Activated T-helper 2 cell treated with anti-CD3 and anti-CD28 coated beads, Interferon-gamma antibody, Interleukin-2, Interleukin-4, amounts not matched to agents 10 μg/mL and 5 μg/mL and 100 μg/mL, durations not matched to agents 14 hours and 24 hours and 36 hours (primary cell): ENCODE measurements at regions not wholly inside any gene's neighbourhood (a gene's known extent, or its start where the extent isn't known, plus 50 kb on each side); places are given as distances from the start of the nearest gene placed in this dataset.

Experiments used
- DNase-seq: peaks from one replicate; pipeline ENCODE4 v3.0.0; 2021; ENCODE audit warnings: low spot score
- H3K27ac Mint-ChIP-seq: one replicate; pipeline ENCODE4 v1.8.0; 2021; ENCODE audit warnings: mixed read lengths
- H3K27me3 Mint-ChIP-seq: one replicate; pipeline ENCODE4 v1.8.0; 2021; ENCODE audit warnings: low read depth, mixed read lengths
- H3K36me3 Mint-ChIP-seq: one replicate; pipeline ENCODE4 v1.8.0; 2021; ENCODE audit warnings: low read depth, mixed read lengths
- H3K4me1 Mint-ChIP-seq: one replicate; pipeline ENCODE4 v1.8.0; 2021; ENCODE audit warnings: low read depth, mixed read lengths
- H3K4me3 Mint-ChIP-seq: one replicate; pipeline ENCODE4 v1.8.0; 2021; ENCODE audit warnings: low read depth, mild to moderate bottlenecking, moderate library complexity, mixed read lengths
- H3K9me3 Mint-ChIP-seq: one replicate; pipeline ENCODE4 v1.8.0; 2021; ENCODE audit warnings: mixed read lengths
- intact Hi-C: fragments of 100-400 bp; cut with micrococcal nuclease; formaldehyde crosslinking; loops from one replicate; pipeline ENCODE4 v1.15.1; 2023

DNA sequence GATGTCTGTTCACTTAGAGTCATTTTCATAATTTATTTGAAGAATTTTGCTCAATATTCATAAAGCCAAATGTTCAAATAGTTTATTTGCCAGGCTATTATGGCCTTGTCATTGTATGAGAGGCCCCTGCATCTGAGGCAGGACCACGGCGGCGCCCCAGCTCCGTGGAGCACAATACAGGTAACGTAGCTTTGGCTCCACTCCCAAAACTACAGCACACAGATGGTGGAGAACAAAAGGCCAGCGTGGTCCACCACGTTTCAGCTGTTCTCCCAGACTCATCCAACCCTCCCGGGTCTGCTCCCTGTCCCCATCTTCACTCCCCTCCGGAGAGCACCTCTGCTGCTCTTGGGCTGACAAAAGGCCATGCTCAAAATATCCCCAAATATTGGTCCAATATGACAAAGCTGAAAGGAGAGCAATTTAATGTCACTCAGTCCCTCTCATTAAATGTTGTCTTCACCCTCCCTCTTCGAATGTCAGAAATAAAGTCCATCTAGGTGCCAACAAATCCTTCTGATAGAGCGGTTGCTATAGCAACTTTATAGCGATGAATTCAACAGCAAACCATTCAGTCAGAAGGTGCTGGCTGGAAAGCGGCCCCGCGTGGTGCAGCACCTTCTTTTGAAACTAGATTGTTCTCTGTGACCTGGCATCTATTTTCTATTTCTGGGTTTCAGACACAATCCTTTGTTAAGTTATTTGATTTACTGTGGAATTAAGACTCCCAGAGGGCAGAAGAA, 504.3 kb downstream of the ARHGEF28 start:
- DNase-seq: no peak
- intact Hi-C loops: no loop called here
- H3K4me1 Mint-ChIP-seq: no peaks in the 10 kb centered on the region
- no peaks in the 10 kb centered on the region for H3K36me3 Mint-ChIP-seq
- no peak overlapping the region for H3K4me3 Mint-ChIP-seq
- H3K27me3 Mint-ChIP-seq: peaks cover 21% of the 10 kb centered on the region
- no peaks in the 10 kb centered on the region for H3K9me3 Mint-ChIP-seq
- H3K27ac Mint-ChIP-seq: no peak overlapping the region

DNA sequence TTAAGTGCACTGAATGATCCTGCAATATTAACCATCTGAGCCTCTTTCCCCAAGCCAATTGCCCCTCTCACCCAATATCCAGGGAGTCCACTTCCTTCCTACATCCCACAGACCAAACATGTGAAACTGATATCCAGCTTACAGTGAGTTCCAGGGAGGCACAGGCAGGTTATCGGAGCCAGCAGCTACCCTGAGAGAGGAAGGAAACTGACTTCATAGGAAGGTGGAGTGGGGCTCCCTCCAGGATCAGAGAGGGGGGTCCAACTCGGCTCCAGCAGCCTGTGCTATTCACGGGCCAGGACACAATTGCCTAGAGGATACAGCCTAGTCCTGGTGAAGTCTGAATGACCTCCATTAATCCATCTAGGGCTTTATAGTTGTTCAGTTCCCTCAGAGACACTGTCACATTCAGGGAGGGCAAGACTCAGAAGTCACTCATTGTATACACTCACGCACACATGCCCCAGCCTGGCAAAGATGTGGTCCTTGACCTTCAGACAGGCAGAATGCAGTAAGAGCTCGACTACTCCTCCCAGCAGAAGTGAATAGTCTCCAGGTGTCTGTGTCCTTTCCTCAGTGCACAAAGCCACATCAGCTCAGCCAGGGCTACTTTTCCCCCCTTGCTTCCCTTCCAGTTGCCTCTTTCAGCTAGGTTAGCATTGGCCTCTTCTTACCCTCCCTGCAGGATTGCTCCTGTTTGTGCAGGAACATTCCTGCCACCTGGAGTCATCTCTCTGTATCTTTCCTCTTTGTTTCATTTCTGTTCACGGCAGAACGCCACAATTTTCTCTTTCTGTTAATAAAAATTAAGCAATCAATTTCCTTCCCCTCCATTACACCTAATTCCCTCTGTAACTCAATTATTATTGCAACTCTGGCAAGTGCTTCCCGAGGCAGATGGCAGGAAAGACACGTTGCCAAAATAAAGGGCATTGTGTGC, 501.7 kb downstream of the ARHGEF28 start:
- Mint-ChIP-seq H3K4me3 (no peak overlapping the region), H3K4me1 (no peaks in the 10 kb centered on the region), H3K27ac (no peak overlapping the region), H3K27me3 (peaks cover 21% of the 10 kb centered on the region), H3K9me3 (no peaks in the 10 kb centered on the region), H3K36me3 (no peaks in the 10 kb centered on the region)
- DNase-seq: no peak
- intact Hi-C loops: no loop called here

DNA sequence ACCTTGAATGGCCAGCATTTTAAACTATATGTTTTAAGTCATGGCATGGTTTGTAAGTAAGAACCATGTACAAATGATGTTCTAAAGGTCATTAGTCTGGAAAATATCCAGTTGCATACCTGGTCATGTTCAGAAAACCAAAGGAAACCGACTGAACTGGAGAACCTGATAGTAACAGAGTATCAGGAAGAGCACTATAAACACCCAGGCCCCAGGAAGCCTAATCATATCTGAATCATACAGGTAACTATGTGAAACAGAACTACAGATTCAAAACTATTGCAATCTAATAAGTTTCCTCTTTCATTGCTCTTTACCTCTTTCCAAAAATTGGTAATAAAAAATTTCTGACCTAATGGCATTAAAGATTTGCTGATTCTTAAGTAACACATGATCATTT, 500.3 kb downstream of the ARHGEF28 start:
- H3K36me3 Mint-ChIP-seq: no peaks in the 10 kb centered on the region
- no peak for DNase-seq
- no peaks in the 10 kb centered on the region for H3K9me3 Mint-ChIP-seq
- no peaks in the 10 kb centered on the region for H3K4me1 Mint-ChIP-seq
- no peak overlapping the region for H3K4me3 Mint-ChIP-seq
- intact Hi-C loops: no loop called here
- H3K27me3 Mint-ChIP-seq: peaks cover 25% of the 10 kb centered on the region
- H3K27ac Mint-ChIP-seq: no peak overlapping the region

DNA sequence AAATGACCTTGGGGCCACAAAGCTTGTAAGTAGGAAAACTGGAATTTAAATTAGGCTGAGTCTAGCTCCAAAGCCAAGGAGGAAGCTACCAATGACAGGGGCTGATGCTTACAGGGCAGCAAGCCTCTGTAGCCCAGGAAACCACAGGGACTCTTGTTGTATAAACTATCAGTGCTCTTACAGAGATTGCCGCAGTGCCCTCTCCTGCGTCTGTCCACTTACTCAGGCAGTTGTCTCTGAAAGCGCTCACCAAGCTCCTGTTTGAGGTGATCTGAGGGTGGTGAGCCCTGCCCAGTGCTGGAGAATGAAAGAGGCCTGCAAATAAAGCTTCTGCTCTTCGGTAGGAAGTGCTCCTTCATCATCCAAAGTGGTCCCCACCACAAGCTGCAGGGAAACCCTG, 498.8 kb downstream of the ARHGEF28 start:
- Mint-ChIP-seq H3K4me1 (no peaks in the 10 kb centered on the region), H3K36me3 (no peaks in the 10 kb centered on the region), H3K27ac (no peak overlapping the region), H3K4me3 (no peak overlapping the region), H3K9me3 (no peaks in the 10 kb centered on the region), H3K27me3 (peaks cover 20% of the 10 kb centered on the region)
- DNase-seq: no peak
- intact Hi-C loops: no loop called here

DNA sequence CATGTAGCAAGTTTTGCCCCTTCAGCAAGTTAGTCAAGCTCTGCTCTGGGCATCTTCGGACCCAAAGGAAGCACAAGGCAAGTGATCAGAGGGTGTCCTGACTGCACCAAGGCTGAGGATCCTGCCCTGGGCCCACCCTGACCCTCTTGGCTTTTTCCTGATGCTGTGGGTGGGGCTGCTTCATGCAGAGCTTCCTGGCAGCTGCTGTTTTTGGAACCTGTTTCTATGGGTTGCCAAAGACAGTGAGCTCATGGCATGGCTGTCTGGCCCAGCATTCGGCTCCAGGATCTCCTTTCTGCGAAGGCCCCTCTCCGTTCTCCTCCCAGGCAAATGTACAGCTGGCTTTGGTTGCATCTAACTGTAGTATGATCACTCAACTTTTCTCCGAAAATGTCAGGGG, 497.9 kb downstream of the ARHGEF28 start:
- peaks cover 20% of the 10 kb centered on the region for H3K27me3 Mint-ChIP-seq
- no peaks in the 10 kb centered on the region for H3K4me1 Mint-ChIP-seq
- no peak overlapping the region for H3K27ac Mint-ChIP-seq
- intact Hi-C loops: no loop called here
- no peaks in the 10 kb centered on the region for H3K36me3 Mint-ChIP-seq
- DNase-seq: no peak
- H3K9me3 Mint-ChIP-seq: no peaks in the 10 kb centered on the region
- no peak overlapping the region for H3K4me3 Mint-ChIP-seq

DNA sequence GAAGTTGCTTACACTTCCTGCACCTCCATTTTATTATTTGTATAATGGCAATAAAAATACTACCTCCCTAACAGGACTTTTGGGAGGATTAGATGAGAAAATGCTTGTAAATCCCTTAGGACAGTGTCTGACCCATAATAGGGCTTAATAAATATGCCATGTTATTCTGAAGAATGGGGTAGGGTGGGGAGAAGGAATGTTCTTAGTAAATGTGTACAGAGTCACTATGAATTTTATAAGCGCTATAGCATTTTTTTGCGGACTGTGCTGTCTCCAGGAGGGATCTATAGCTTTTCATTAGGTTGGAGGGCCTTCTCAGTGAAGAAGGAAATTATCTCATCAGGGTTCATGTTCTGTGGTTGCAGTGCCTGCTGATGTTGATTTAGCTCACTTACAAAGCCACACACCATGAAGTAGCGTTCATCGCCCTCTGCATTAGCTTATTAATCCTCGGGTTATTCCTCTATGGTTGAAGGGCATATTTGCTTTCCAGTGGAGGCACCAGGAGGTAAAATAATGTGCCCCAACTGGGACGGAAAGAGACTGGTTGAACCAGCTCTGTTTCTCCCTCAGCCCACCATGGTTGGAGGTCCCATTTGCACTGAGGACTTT, 497.1 kb downstream of the ARHGEF28 start:
- H3K9me3 Mint-ChIP-seq: no peaks in the 10 kb centered on the region
- H3K4me3 Mint-ChIP-seq: no peak overlapping the region
- DNase-seq: no peak
- no peak overlapping the region for H3K27ac Mint-ChIP-seq
- peaks cover 16% of the 10 kb centered on the region for H3K27me3 Mint-ChIP-seq
- no peaks in the 10 kb centered on the region for H3K4me1 Mint-ChIP-seq
- H3K36me3 Mint-ChIP-seq: no peaks in the 10 kb centered on the region
- intact Hi-C loops: no loop called here

DNA sequence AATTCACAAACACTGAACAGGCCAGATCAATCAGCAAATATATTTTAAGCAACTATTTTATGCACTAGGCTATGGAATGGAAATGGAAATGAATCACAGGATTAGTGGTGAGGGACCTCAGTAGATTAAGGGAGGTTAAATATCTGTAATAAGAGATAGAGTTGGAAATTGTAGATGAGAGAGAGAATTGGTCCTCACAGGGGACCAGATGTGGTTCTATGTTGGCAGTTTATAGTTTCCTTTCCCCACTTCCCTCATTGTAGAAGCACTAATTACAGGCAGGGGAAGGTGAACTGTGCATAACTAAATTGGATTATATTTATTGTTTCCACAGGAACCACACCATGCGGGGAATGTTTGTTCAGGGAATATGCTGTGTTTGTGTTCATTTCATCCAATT, 496.2 kb downstream of the ARHGEF28 start:
- no peaks in the 10 kb centered on the region for H3K36me3 Mint-ChIP-seq
- H3K27me3 Mint-ChIP-seq: peaks cover 12% of the 10 kb centered on the region
- no peak for DNase-seq
- intact Hi-C loops: no loop called here
- H3K9me3 Mint-ChIP-seq: no peaks in the 10 kb centered on the region
- H3K27ac Mint-ChIP-seq: no peak overlapping the region
- no peak overlapping the region for H3K4me3 Mint-ChIP-seq
- H3K4me1 Mint-ChIP-seq: no peaks in the 10 kb centered on the region

DNA sequence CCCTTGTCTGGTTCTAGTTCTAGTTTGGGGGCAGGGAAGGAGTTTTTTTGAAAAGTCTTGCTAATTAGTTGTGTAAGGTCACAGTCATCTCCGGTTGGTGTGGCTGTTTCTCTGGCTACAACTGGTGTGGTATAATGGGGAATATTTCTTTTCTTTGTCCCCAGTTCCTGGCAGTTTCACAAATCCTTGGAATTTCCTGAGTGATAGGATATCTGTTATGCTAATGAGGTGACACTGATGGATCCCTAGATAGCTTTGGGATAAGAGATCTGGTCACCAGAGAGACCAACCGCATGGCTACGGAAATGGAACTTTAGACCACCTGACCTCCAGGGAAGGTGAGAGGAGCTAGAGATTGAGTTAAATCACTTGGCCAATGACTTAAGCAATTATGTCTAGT, 494.6 kb downstream of the ARHGEF28 start:
- no peaks in the 10 kb centered on the region for H3K36me3 Mint-ChIP-seq
- H3K4me1 Mint-ChIP-seq: no peaks in the 10 kb centered on the region
- H3K4me3 Mint-ChIP-seq: no peak overlapping the region
- no peak overlapping the region for H3K27ac Mint-ChIP-seq
- no peaks in the 10 kb centered on the region for H3K9me3 Mint-ChIP-seq
- H3K27me3 Mint-ChIP-seq: peaks cover 11% of the 10 kb centered on the region
- DNase-seq: no peak
- intact Hi-C loops: no loop called here

DNA sequence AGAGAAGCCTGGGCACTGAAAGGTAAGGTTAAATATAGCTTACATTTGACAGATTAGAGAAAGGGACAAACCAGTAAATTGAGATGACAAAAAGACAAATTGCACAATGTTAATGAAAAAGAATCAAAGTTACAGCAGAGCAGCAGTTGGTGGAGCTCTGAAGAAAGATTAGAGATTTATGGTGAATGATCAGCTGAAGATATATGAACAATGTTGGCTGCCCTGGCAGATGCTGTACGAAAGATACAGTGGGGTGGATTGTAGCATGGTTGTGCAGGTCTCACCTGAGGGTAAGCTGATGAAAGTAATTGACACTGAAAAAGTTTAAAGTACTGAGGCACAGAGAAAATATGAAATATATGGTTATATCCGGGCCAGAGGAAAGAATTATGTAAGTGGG, 492.1 kb downstream of the ARHGEF28 start:
- no peak overlapping the region for H3K27ac Mint-ChIP-seq
- intact Hi-C loops: no loop called here
- H3K4me1 Mint-ChIP-seq: no peaks in the 10 kb centered on the region
- peaks cover 17% of the 10 kb centered on the region for H3K27me3 Mint-ChIP-seq
- H3K36me3 Mint-ChIP-seq: no peaks in the 10 kb centered on the region
- H3K9me3 Mint-ChIP-seq: no peaks in the 10 kb centered on the region
- no peak for DNase-seq
- H3K4me3 Mint-ChIP-seq: no peak overlapping the region

DNA sequence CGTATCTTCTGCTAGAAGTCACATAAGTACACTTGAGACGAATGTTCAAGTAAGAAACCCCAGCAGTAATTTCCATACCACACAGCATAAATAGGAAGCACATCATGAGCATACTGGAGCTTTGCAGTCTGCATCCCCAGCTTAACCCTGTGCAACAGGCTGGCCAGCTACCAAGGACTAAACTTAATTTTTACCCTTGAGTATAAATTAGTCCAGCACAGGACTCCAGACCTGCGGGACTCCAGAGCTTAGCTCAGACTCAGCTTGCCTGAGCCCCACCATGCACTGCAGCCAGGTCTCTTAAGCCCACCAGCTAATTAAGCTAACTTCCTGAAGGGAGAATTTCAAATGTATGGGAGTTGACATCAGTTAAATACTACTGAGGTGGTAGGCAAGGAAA, 491.0 kb downstream of the ARHGEF28 start:
- H3K36me3 Mint-ChIP-seq: no peaks in the 10 kb centered on the region
- H3K27ac Mint-ChIP-seq: no peak overlapping the region
- peaks cover 20% of the 10 kb centered on the region for H3K27me3 Mint-ChIP-seq
- intact Hi-C loops: no loop called here
- H3K4me3 Mint-ChIP-seq: no peak overlapping the region
- no peaks in the 10 kb centered on the region for H3K4me1 Mint-ChIP-seq
- H3K9me3 Mint-ChIP-seq: no peaks in the 10 kb centered on the region
- DNase-seq: no peak

DNA sequence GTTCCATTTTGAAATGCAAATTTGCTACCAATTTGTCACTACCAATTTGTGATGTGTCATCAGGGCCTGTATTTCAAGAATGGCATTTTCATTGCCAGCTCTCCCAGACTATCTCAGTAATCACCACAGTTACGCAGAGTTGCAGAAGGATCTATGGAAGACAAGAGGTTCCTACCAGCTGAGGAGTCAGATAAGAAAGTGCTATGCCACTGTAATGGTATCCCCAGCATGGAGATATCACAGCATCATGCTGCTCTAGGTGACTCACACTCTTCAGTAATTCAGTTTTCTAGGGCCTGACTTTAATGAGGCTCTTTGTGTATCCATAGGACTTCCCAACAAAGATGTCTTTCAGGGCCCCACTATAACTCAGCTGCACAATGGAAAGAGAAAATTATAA, 490.3 kb downstream of the ARHGEF28 start:
- H3K4me1 Mint-ChIP-seq: no peaks in the 10 kb centered on the region
- H3K9me3 Mint-ChIP-seq: no peaks in the 10 kb centered on the region
- H3K36me3 Mint-ChIP-seq: no peaks in the 10 kb centered on the region
- no peak overlapping the region for H3K27ac Mint-ChIP-seq
- no peak overlapping the region for H3K4me3 Mint-ChIP-seq
- peaks cover 21% of the 10 kb centered on the region for H3K27me3 Mint-ChIP-seq
- no peak for DNase-seq
- intact Hi-C loops: no loop called here

DNA sequence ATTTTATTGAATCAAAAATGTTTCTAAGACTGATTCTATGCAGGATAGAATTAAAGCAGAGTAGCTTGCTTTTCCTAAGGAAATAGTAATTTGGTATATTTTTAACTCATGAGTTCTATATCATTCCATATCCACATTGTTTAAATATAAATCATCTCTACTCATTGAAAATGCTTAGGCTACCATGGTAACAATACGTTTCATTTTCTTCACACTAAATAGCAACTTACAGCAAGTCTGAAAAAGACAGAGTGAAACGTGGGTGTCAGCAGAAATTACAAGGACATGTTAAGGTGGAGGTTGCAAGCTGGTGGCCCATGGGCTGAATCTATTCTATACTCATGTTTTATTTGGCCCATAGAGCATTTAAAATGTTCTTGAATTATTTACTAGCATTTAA, 487.9 kb downstream of the ARHGEF28 start:
- no peaks in the 10 kb centered on the region for H3K36me3 Mint-ChIP-seq
- peaks cover 27% of the 10 kb centered on the region for H3K27me3 Mint-ChIP-seq
- H3K4me1 Mint-ChIP-seq: no peaks in the 10 kb centered on the region
- H3K27ac Mint-ChIP-seq: no peak overlapping the region
- DNase-seq: no peak
- H3K9me3 Mint-ChIP-seq: no peaks in the 10 kb centered on the region
- intact Hi-C loops: no loop called here
- H3K4me3 Mint-ChIP-seq: no peak overlapping the region

DNA sequence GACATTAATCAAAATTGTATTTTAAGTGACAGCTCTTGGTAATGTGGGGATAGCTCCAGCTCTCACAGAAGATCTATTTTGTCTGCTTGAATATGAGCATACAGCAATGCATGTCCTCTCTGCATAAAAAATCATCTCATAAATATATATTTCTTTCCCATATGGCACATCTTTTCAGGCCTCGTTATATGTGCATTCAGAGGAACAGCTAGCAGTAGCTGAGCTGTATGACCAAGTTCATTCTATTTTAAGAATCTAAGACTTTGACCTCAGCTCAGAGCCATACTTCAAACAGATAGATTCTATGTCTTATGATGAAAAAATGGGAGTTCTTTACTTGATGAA, 487.2 kb downstream of the ARHGEF28 start:
- no peak overlapping the region for H3K4me3 Mint-ChIP-seq
- H3K4me1 Mint-ChIP-seq: no peaks in the 10 kb centered on the region
- H3K9me3 Mint-ChIP-seq: no peaks in the 10 kb centered on the region
- H3K27ac Mint-ChIP-seq: no peak overlapping the region
- H3K36me3 Mint-ChIP-seq: no peaks in the 10 kb centered on the region
- intact Hi-C loops: no loop called here
- peaks cover 27% of the 10 kb centered on the region for H3K27me3 Mint-ChIP-seq
- no peak for DNase-seq
